ENCODE measurements at regions not wholly inside any gene's neighbourhood (a gene's known extent, or its start where the extent isn't known, plus 50 kb on each side); places are given as distances from the start of the nearest gene placed in this dataset.

GRCh38 chr1:58884706-58885661 is 101.1 kb upstream of the JUN start (continued):
- peak; percentile 98 for TF ChIP-seq ZEB2 (IDR thresholded peaks at IDR 0.05)
- TF ChIP-seq MBD2 (IDR thresholded peaks at IDR 0.05; ENCODE audit: borderline replicate concordance, low read depth), result peak; percentile 45; the same call in 1 of the 2 replicates
- no peak for TF ChIP-seq BDP1 (IDR thresholded peaks at IDR 0.05; ENCODE audit: insufficient read depth, insufficient read length)
- 0 out of 2 replicates have a peak, but pooled peaks have one; percentile 55 for TF ChIP-seq HDAC8 (tag; IDR thresholded peaks at IDR 0.05)
- peak; percentile 71; the same call in 1 of the 2 replicates for TF ChIP-seq ZBTB7A (IDR thresholded peaks at IDR 0.05; ENCODE audit: borderline replicate concordance, control insufficient read depth, low read depth, low read length)
- no peak for TF ChIP-seq ETV6 (IDR thresholded peaks at IDR 0.05; ENCODE audit: borderline replicate concordance in 1 of 2, low read depth in 2 of 2, low read length in 1 of 2)
- no peak for TF ChIP-seq ETV6 (CRISPR knock-in tag; IDR thresholded peaks at IDR 0.05; ENCODE audit: borderline replicate concordance)
- no peak for TF ChIP-seq IRF1 (CRISPR knock-in tag; IDR thresholded peaks at IDR 0.05; ENCODE audit: borderline replicate concordance)
- peak; percentile 77; the same call in 1 of the 2 replicates for TF ChIP-seq ZNF583 (CRISPR knock-in tag; IDR thresholded peaks at IDR 0.05)
- no peak for TF ChIP-seq ID3 (CRISPR knock-in tag; IDR thresholded peaks at IDR 0.05)
- TF ChIP-seq ID3 (tag; IDR thresholded peaks at IDR 0.05), result peak; percentile 81
- no peak for TF ChIP-seq NR2C1 (IDR thresholded peaks at IDR 0.05)
- no peak; the same call in none of the 2 replicates for TF ChIP-seq NR2C1 (tag; IDR thresholded peaks at IDR 0.05)
- no peak for TF ChIP-seq PPARD (CRISPR knock-in tag; IDR thresholded peaks at IDR 0.05)
- TF ChIP-seq ZBTB8A (IDR thresholded peaks at IDR 0.05; ENCODE audit: partially characterized antibody), result no peak
- no peak for TF ChIP-seq NKRF (IDR thresholded peaks at IDR 0.05; ENCODE audit: borderline replicate concordance)
- no peak for TF ChIP-seq NFYB (IDR thresholded peaks at IDR 0.05; ENCODE audit: extremely low read depth, insufficient read length)
- TF ChIP-seq AFF4 (CRISPR knock-in tag; IDR thresholded peaks at IDR 0.05), result no peak
